ENCODE measurements at regions not wholly inside any gene's neighbourhood (a gene's known extent, or its start where the extent isn't known, plus 50 kb on each side); places are given as distances from the start of the nearest gene placed in this dataset.

DNA sequence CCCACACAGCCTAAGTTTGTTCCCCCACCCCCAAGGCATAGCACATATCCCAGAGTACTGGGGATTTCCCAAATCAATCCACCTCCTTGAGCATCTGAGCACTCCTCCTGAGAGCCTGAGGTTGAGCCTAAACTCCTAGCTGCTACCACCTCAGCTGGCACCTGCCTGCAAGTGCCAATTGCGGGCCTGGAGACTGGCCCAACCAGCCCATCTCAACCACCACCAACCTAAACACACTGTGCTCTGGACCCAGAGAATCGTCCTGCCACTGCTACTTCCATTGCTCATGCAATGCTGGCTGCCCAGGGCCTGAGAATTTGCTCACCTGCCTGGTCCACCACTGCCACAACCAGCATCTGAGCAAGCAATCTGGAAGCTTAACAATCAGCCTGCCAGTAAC lies 177.1 kb downstream of the FGF13 start:
- DNase-seq (ENCODE audit: low spot score), result no peak

DNA sequence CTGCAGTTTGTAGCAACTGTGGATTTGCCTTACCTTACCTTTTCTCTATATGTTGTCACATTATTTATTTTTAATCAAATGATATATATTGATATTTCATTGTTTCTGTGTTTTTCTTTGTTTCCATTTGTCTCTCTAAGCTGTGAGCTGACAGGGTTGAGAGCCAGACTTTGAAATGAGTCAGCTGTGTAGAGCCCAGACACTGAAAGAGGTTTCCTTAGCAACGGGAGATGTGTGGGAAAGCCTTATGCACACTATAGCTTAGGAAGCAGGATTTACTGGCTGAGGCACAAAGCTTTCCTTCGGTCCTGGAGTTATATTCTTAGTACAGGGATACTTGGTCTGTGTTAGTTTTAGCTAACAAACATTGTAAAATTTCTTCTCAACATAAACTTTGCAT lies 192.2 kb downstream of the FGF13 start:
- DNase-seq (ENCODE audit: low spot score), result peak; percentile 50

DNA sequence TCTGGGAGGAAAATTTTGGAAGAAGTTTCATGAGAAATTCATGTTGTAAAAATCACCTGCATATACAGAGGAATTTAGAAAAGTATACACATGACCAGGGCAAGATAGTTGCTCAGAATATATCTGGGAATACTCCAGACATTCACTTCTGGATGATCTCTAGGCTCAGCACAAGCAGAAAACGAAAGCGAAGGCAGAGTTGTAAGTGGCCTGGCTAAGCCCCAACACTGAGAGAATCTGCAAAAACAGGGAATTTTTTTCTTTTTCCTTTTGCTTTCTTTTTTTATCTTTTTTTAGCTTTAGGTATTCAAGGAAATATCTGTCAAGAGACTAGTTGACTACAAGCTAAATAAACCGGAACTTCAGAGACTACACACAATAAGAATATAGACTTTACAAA lies 207.2 kb downstream of the FGF13 start:
- no peak for DNase-seq (ENCODE audit: low spot score)

DNA sequence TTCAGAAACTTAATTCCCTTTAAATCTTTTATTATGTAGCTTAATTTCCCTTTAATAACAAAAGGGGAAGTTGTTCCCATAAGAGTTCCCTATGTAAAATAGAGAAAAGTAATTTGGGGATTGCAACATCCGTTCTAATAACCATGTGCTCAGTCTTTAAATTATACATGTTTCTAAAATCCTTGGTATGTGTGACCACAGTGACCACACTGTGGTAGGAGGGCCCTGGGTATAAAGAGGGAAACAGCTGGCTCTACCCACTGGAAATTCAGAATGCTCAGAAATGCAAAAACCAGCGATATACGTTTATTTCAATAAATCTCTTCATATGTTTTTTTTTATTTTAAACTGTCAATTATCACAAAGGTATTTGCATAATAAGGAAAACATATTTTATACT lies 219.1 kb downstream of the FGF13 start:
- DNase-seq (ENCODE audit: low spot score), result no peak

DNA sequence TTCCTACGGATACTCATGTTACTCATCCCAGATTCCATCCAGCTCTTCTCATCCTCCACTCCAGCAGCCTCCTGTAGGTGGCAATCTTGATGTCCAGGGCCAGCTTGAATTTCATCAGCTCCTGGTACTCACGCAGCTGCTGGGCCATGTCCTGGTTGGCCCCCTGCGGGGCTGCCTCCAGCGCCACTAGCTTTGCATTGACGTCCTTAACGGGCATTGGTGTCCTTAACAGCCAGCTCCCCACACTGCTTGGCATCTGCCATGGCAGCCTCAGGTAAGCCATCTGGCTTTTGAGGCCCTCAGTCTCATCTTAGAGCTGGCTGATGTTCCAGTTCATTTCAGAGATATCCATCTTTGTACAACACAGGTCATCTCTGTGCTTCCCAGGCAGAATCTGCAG lies 223.7 kb downstream of the FGF13 start:
- no peak for DNase-seq (ENCODE audit: low spot score)

DNA sequence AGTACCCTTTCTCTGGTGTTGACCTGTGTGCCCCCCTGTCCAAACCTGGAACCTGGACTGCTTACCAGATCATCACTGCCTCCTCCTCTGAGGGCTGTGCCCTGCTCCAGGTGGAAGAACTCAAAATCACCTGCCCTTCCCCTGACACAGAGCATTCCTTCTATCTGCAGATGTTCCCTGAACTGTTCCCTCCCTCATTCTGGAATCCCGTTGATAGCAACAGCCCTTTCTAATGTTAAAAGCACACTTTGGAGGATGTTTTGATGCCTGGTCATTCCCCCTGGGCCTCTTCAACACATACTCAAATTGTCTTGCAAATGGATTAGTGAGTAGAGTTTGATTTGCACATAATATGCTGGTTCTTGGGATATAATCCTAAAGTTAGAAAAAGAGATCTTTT lies 225.8 kb downstream of the FGF13 start:
- DNase-seq (ENCODE audit: low spot score), result no peak

DNA sequence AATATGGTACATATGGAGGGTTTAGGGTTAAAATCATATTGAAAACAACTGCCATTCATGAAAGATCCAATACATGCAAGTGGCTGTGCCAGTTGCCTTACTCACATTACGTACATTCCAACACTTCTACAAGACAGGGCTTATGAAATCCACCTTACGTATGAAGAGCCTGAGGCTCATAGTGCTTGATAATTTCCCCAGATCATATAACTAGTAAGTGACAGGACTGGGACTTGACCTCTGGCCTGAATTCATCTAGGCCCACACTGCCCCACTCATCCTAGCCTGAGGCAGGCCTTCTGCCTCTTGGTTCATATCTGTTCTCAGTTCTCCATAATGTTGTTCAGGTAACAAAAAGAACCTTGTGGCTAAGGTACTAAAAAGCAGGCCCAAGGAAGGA lies 226.3 kb downstream of the FGF13 start:
- DNase-seq (ENCODE audit: low spot score), result no peak

DNA sequence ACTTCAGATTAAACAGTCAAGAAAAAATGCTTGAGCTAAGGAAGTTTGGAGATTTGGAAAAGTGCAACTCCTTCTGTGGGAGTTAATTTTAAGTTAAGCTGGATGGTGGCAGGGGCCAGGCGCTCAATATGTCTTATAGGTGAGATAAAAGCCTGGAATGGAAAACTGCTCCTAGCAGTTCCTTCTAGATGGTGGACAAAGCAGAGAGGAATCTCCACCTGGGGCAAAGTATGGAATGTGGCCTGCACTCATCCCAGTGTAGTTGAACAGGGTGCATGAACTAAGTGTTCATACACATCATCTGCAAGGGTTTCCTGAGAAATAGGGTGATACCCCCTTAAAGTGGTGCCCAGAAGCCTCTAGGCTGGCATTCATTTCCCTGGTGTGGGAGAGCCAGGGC lies 227.1 kb downstream of the FGF13 start:
- DNase-seq (ENCODE audit: low spot score), result no peak

DNA sequence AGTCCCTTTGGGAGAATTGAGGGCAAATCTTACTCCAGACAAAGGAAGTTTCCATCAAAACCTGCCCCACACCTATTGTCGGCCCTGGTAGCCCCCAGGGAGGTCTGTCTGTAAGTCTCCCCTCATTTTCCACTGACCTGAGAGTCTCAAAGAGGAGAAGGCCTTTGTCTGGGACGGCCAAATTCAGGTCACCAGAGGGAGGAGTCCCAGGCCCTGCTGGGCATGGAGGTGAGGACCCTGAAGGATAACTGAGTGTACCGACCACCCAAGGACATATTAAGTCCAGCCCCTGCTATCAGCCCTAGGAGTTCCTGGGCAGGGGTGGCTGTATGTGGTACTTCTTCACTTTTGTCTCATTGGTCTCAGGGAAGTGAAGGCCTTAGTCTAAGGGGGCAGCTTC lies 229.9 kb downstream of the FGF13 start:
- no peak for DNase-seq (ENCODE audit: low spot score)

DNA sequence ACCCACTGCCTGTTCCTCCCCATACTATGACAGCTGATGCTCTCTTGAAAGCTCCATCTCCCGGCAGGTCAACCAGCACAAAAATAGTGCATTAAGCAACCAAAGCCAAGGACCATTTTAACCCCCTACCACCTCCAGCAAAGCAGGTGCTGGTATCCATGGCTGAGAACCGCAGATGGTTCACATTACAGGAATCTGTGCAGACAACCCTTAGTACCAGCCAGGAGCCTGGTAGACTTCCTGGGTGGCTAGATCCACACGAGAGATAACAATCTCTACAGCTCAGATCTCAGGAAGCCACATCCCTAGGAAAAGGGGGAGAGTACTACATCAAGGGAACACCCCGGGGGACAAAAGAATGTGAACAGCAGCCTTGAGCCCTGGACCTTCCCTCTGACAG lies 248.0 kb downstream of the FGF13 start:
- DNase-seq (ENCODE audit: low spot score), result no peak

All from Ammon's horn (tissue), 1 donor.